ENCODE measurements at regions not wholly inside any gene's neighbourhood (a gene's known extent, or its start where the extent isn't known, plus 50 kb on each side); places are given as distances from the start of the nearest gene placed in this dataset.

GRCh38 chr19:28615966-28616365 is 597.0 kb downstream of the UQCRFS1 start:
- no peak for TF ChIP-seq MTA2 (IDR thresholded peaks at IDR 0.05; ENCODE audit: low read depth)
- no peak for TF ChIP-seq STAT1 (conservative IDR thresholded peaks at IDR 0.05)
- TF ChIP-seq ATF3 (IDR thresholded peaks at IDR 0.05; ENCODE audit: borderline replicate concordance, extremely low read depth, low read depth, low read length) = no peak
- TF ChIP-seq YBX1 (IDR thresholded peaks at IDR 0.05) = no peak
- TF ChIP-seq MAX (IDR thresholded peaks at IDR 0.05; ENCODE audit: low read depth, low read length) = no peak
- TF ChIP-seq MLLT1 (IDR thresholded peaks at IDR 0.05) = no peak
- no peak for TF ChIP-seq IKZF1 (conservative IDR thresholded peaks at IDR 0.05)
- TF ChIP-seq TARDBP (IDR thresholded peaks at IDR 0.05; ENCODE audit: borderline replicate concordance) = no peak
- no peak for TF ChIP-seq ZNF207 (IDR thresholded peaks at IDR 0.05; ENCODE audit: borderline replicate concordance)
- ChIA-PET POLR2A (no interaction called here), SMC1A (ENCODE audit: uncharacterized antibody, unreplicated experiment) (no interaction called here), CTCF (no interaction called here), RAD21 (ENCODE audit: unreplicated experiment) (no interaction called here)
- DNase-seq (ENCODE audit: low read depth, low spot score) = no peak
- Histone ChIP-seq H3K79me2 (ENCODE audit: control insufficient read depth, insufficient read depth, low read length) (no peaks in the 10 kb centered on the region), H4K20me1 (ENCODE audit: control insufficient read depth, insufficient read depth) (no peaks in the 10 kb centered on the region), H3K4me3 (no peak overlapping the region), H2AFZ (ENCODE audit: control insufficient read depth, low read depth, low read length) (no peak overlapping the region), H3K4me1 (ENCODE audit: control insufficient read depth, insufficient read depth, low read length) (no peaks in the 10 kb centered on the region), H3K4me2 (ENCODE audit: control insufficient read depth, insufficient read depth) (no peak overlapping the region), H3K36me3 (ENCODE audit: control insufficient read depth in 2 of 2, insufficient read depth in 2 of 2, low read length in 1 of 2) (no peaks in the 10 kb centered on the region), H3K9me3 (replicated peaks; ENCODE audit: control insufficient read depth, insufficient read depth, low read length) (no peaks in the 10 kb centered on the region; the same call in 2 of the 3 replicates), H3K27me3 (replicated peaks in 1 of 2; ENCODE audit: control insufficient read depth in 2 of 2, insufficient read depth in 2 of 2, low read length in 1 of 2) (no peaks in the 10 kb centered on the region), H3K9ac (ENCODE audit: control insufficient read depth, insufficient read depth, low read length) (no peak overlapping the region), H3K27ac (ENCODE audit: control insufficient read depth, insufficient read depth) (no peak overlapping the region)
- intact Hi-C loops (cut with micrococcal nuclease; ENCODE audit: unreplicated experiment) (no loop called here), in situ Hi-C loops (cut with MboI) (no loop called here)
- FAIRE-seq = no peak
- ATAC-seq = no peak
- 0% methylated on average over 1 of the region's 1 CpG for WGBS (ENCODE audit: insufficient coverage, insufficient replicate concordance, low lambda C conversion rate, missing lambda C conversion rate)
- no TSS peak for BruUV-seq (replicated peaks)
